ENCODE measurements at regions not wholly inside any gene's neighbourhood (a gene's known extent, or its start where the extent isn't known, plus 50 kb on each side); places are given as distances from the start of the nearest gene placed in this dataset.
"Not testable (repeated sequence)": the region's sequence is repeated elsewhere in the genome, so short reads cannot be mapped to it uniquely, and the experiment has no call there.

GRCh38 chr11:29482510-29482909 lies 534.3 kb downstream of the KCNA4 start:
- no peak for DNase-seq

- no peak for DNase-seq
These were observed 535.1 kb downstream of the KCNA4 start for GRCh38 chr11:29481738-29482137.

GRCh38 chr11:29480981-29481380 lies 535.8 kb downstream of the KCNA4 start:
- DNase-seq: no peak

- DNase-seq: no peak
These were observed 558.6 kb downstream of the KCNA4 start for GRCh38 chr11:29458252-29458651.

GRCh38 chr11:29452146-29452545 lies 564.7 kb downstream of the KCNA4 start:
- DNase-seq: no peak

GRCh38 chr11:29449281-29450074 lies 567.4 kb downstream of the KCNA4 start:
- no peak for DNase-seq

GRCh38 chr11:29448246-29448877 lies 568.5 kb downstream of the KCNA4 start:
- DNase-seq: no peak

GRCh38 chr11:29447821-29448220 lies 569.0 kb downstream of the KCNA4 start:
- no peak for DNase-seq

- no peak for DNase-seq
These were observed 570.7 kb downstream of the KCNA4 start for GRCh38 chr11:29446132-29446531.

- not testable (repeated sequence) for DNase-seq
These were observed 571.6 kb downstream of the KCNA4 start for GRCh38 chr11:29445191-29445590.

- DNase-seq: no peak
These were observed 578.0 kb downstream of the KCNA4 start for GRCh38 chr11:29438815-29439214.

GRCh38 chr11:29435421-29435820 lies 581.4 kb downstream of the KCNA4 start:
- DNase-seq: no peak

GRCh38 chr11:29432719-29433325 lies 584.0 kb downstream of the KCNA4 start:
- peak; percentile 2 for DNase-seq

- no peak for DNase-seq
These were observed 611.5 kb downstream of the KCNA4 start for GRCh38 chr11:29405305-29405704.

- no peak for DNase-seq
These were observed 621.2 kb downstream of the KCNA4 start for GRCh38 chr11:29395555-29396072.

- no peak for DNase-seq
These were observed 627.0 kb downstream of the KCNA4 start for GRCh38 chr11:29389793-29390192.

GRCh38 chr11:29373725-29374124 lies 643.1 kb downstream of the KCNA4 start:
- no peak for DNase-seq

GRCh38 chr11:29368126-29368525 lies 648.7 kb downstream of the KCNA4 start:
- no peak for DNase-seq

- no peak for DNase-seq
These were observed 652.8 kb downstream of the KCNA4 start for GRCh38 chr11:29364006-29364405.

- DNase-seq: no peak
These were observed 655.5 kb downstream of the KCNA4 start for GRCh38 chr11:29361369-29361768.

GRCh38 chr11:29353833-29354232 lies 663.0 kb downstream of the KCNA4 start:
- DNase-seq: no peak

GRCh38 chr11:29352273-29352795 lies 664.5 kb downstream of the KCNA4 start:
- no peak for DNase-seq

GRCh38 chr11:29351301-29351873 lies 665.4 kb downstream of the KCNA4 start:
- no peak for DNase-seq
